Activated CD8-positive, alpha-beta T cell treated with anti-CD3 and anti-CD28 coated beads for 36 hours (primary cell): ENCODE measurements at regions not wholly inside any gene's neighbourhood (a gene's known extent, or its start where the extent isn't known, plus 50 kb on each side); places are given as distances from the start of the nearest gene placed in this dataset.
"Not testable (repeated sequence)": the region's sequence is repeated elsewhere in the genome, so short reads cannot be mapped to it uniquely, and the experiment has no call there.

ENCODE experiments used
- ATAC-seq: fragments of 200-7000 bp; cut with Tn5 transposase; one replicate; pipeline ENCODE4 v1.10.0; 2021; ENCODE audit warnings: mild to moderate bottlenecking, moderate library complexity
- CTCF ChIA-PET: fragments of 350-600 bp; sonication (Branson Sonifier 250); formaldehyde crosslinking; loops from one replicate; lab custom pipeline; 2021; ENCODE audit warnings: antibody characterized with exemption; lab: Charles Lee
- POLR2A ChIA-PET: fragments of 350-600 bp; sonication (Branson Sonifier 250); formaldehyde crosslinking; loops from one replicate; lab custom pipeline; 2021; ENCODE audit warnings: antibody characterized with exemption; lab: Charles Lee
- DNase-seq: peaks from one replicate; pipeline ENCODE4 v3.0.0-alpha.2; 2020
- H3K27ac Mint-ChIP-seq: one replicate; pipeline ENCODE4 v1.8.0; 2021; ENCODE audit warnings: mild to moderate bottlenecking, mixed read lengths
- H3K27me3 Mint-ChIP-seq: one replicate; pipeline ENCODE4 v1.8.0; 2021; ENCODE audit warnings: mixed read lengths
- H3K36me3 Mint-ChIP-seq: one replicate; pipeline ENCODE4 v1.8.0; 2021; ENCODE audit warnings: low read depth, mixed read lengths
- H3K4me1 Mint-ChIP-seq: one replicate; pipeline ENCODE4 v1.8.0; 2021; ENCODE audit warnings: low read depth, mixed read lengths
- H3K4me3 Mint-ChIP-seq: one replicate; pipeline ENCODE4 v1.8.0; 2021; ENCODE audit warnings: mild to moderate bottlenecking, moderate library complexity, mixed read lengths
- H3K9me3 Mint-ChIP-seq: one replicate; pipeline ENCODE4 v1.8.0; 2021; ENCODE audit warnings: mixed read lengths
- CTCF ChIP-seq: fragments of 200-600 bp; IDR thresholded peaks from one replicate; pipeline ENCODE4 v1.8.0; 2022; ENCODE audit warnings: antibody characterized with exemption, mild to moderate bottlenecking
- intact Hi-C: fragments of 100-400 bp; cut with micrococcal nuclease; formaldehyde crosslinking; loops from one replicate; pipeline ENCODE4 v1.10.0; 2022

DNA sequence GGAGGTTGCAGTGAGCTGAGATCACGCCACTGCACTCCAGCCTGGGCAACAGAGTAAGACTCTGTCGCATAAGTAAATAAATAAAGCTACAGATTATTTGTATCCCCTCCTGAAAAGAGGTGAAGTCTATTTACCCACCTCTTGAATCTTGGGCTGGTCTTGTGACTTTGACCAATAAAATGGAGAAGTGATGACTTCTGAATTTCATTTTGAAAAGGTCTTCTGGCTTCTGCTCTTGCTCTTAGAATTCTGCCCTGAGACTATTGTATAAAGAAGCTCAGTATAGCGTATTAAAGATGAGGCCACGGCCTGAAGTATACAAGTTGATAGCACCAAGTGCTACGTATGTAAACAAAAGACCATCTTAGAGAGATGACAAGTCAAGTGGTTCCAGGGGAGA lies 88.3 kb upstream of the AMN1 start:
- H3K9me3 Mint-ChIP-seq, result no peaks in the 10 kb centered on the region
- DNase-seq, result no peak
- peaks cover 11% of the 10 kb centered on the region for H3K4me1 Mint-ChIP-seq
- H3K27ac Mint-ChIP-seq, result no peak overlapping the region
- no peak overlapping the region for H3K4me3 Mint-ChIP-seq
- H3K36me3 Mint-ChIP-seq, result no peaks in the 10 kb centered on the region
- CTCF ChIA-PET, result interaction anchor here (1.0 kb wide), 1 partner anchor 28 kb away, joined by 3 read pairs; no protein-coding TSS in a partner anchor
- no peak for TF ChIP-seq CTCF
- POLR2A ChIA-PET, result interaction anchor here (1.0 kb wide), 1 partner anchor 145 kb away, joined by 4 read pairs; no protein-coding TSS in a partner anchor
- no peaks in the 10 kb centered on the region for H3K27me3 Mint-ChIP-seq
- no peak for ATAC-seq
- intact Hi-C loops, result no loop called here

DNA sequence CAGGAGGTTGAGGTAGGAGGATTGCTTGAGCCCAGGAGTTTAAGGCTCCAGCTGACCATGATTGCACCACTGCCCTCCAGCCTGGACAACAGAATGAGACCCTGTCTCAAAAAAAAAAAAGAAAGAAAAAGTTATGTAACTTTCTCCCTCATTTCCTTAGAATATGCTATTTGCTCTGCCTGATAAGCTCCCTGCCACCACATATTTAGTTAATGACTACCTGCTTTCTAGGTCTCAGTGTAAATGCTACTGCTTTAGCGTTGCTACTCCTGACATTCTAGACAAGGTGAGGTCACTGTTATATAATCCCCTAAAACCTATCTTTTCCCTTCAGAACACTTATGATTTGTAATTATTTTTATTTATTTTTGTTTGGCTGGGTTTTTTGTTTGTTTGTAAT lies 86.3 kb upstream of the AMN1 start:
- ChIA-PET CTCF (no interaction called here), POLR2A (no interaction called here)
- Mint-ChIP-seq H3K27ac (no peak overlapping the region), H3K9me3 (no peaks in the 10 kb centered on the region), H3K36me3 (no peaks in the 10 kb centered on the region), H3K4me3 (no peak overlapping the region), H3K4me1 (peaks cover 14% of the 10 kb centered on the region), H3K27me3 (no peaks in the 10 kb centered on the region)
- ATAC-seq, result no peak
- intact Hi-C loops, result no loop called here
- no peak for DNase-seq
- no peak for TF ChIP-seq CTCF

GRCh38 chr12:31813305-31813704 lies 84.5 kb upstream of the AMN1 start:
- ChIA-PET CTCF (interaction anchor here (1.2 kb wide), 1 partner anchor 19 kb away, joined by 4 read pairs; no protein-coding TSS in a partner anchor), POLR2A (no interaction called here)
- Mint-ChIP-seq H3K27me3 (no peaks in the 10 kb centered on the region), H3K9me3 (peaks cover under 1% of the 10 kb centered on the region), H3K4me3 (no peak overlapping the region), H3K27ac (peak overlapping the region; percentile 4), H3K36me3 (no peaks in the 10 kb centered on the region), H3K4me1 (peaks cover 16% of the 10 kb centered on the region)
- TF ChIP-seq CTCF, result no peak
- DNase-seq (no peak), ATAC-seq (no peak)
- intact Hi-C loops, result no loop called here

DNA sequence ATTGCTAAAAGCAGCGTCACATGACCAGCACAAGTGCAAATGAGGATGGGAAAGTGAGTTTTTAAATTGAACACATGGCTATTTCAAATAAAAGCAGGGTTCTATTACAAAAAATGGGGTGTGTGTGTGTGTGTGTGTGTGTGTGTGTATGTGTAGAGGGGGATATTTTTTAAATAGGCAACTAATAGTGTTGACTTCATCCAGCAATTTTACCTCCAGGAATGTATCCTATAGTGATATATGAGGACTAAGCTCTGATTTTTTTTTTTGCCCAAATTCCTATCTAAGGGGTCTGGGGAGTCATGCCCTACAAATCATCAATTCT lies 78.9 kb upstream of the AMN1 start:
- Mint-ChIP-seq H3K27me3 (no peaks in the 10 kb centered on the region), H3K36me3 (peaks cover 15% of the 10 kb centered on the region), H3K27ac (peak overlapping the region; percentile 92), H3K4me1 (peaks cover 47% of the 10 kb centered on the region), H3K4me3 (peak overlapping the region; percentile 59), H3K9me3 (peaks cover 9% of the 10 kb centered on the region)
- CTCF ChIA-PET, result no interaction called here
- no peak for DNase-seq
- intact Hi-C loops, result loop anchor here (5.0 to 10.0 kb wide), 3 partner anchors 73 to 160 kb away; no protein-coding TSS in a partner anchor
- ATAC-seq, result peak; percentile 45
- POLR2A ChIA-PET, result interaction anchor here (0.6 to 1.3 kb wide), 5 partner anchors 27 to 491 kb away, joined by 3 to 5 read pairs (median 3); no protein-coding TSS in a partner anchor
- no peak for TF ChIP-seq CTCF

- Mint-ChIP-seq H3K27ac (peak overlapping the region; percentile 92), H3K4me1 (peaks cover 47% of the 10 kb centered on the region), H3K4me3 (peak overlapping the region; percentile 59), H3K36me3 (peaks cover 15% of the 10 kb centered on the region)
- ATAC-seq, result peak; percentile 37
- peak; percentile 72 for DNase-seq
- H3K27me3 Mint-ChIP-seq, H3K9me3 Mint-ChIP-seq, CTCF ChIA-PET: not testable (repeated sequence)
- POLR2A ChIA-PET, result interaction anchor here (0.6 to 1.3 kb wide), 5 partner anchors 26 to 492 kb away, joined by 3 to 5 read pairs (median 3); no protein-coding TSS in a partner anchor
- intact Hi-C loops, result loop anchor here (5.0 to 10.0 kb wide), 3 partner anchors 72 to 160 kb away; no protein-coding TSS in a partner anchor
Observed at GRCh38 chr12:31807081-31807772, 78.4 kb upstream of the AMN1 start.

DNA sequence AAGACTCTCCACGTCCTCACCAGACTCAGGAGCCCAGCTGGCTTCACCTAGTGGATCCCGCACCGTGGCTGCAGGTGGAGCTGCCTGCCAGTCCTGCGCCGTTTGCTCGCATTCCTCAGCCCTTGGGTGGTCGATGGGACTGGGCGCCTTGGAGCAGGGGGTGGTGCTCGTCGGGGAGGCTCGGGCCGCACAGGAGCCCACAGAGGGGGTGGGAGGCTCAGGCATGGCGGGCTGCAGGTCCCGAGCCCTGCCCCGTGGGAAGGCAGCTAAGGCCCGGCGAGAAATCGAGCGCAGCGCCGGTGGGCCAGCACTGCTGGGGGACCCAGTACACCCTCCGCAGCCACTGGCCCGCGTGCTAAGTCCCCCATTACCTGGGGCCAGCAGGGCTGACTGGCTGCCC lies 76.9 kb upstream of the AMN1 start:
- peaks cover 20% of the 10 kb centered on the region for H3K36me3 Mint-ChIP-seq
- H3K4me3 Mint-ChIP-seq, ATAC-seq, H3K9me3 Mint-ChIP-seq, POLR2A ChIA-PET, CTCF ChIA-PET, H3K27me3 Mint-ChIP-seq, DNase-seq: not testable (repeated sequence)
- intact Hi-C loops, result loop anchor here (5.0 to 10.0 kb wide), 3 partner anchors 71 to 162 kb away; no protein-coding TSS in a partner anchor
- peaks cover 45% of the 10 kb centered on the region for H3K4me1 Mint-ChIP-seq
- peak overlapping the region; percentile 57 for H3K27ac Mint-ChIP-seq

DNA sequence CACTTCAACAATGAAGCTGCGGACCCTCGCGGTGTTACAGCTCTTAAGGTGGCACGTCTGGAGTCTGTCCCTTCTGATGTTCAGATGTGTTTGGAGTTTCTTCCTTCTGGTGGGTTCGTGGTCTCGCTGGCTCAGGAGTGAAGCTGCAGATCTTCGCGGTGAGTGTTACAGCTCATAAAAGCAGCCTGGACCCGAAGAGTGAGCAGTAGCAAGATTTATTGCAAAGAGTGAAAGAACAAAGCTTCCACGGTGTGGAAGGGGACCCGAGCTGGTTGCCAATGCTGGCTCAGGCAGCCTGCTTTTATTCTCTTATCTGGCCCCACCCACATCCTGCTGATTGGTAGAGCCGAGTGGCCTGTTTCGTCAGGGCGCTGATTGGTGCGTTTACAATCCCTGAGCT lies 75.9 kb upstream of the AMN1 start:
- ATAC-seq, H3K27me3 Mint-ChIP-seq, POLR2A ChIA-PET, H3K9me3 Mint-ChIP-seq, CTCF ChIA-PET: not testable (repeated sequence)
- H3K36me3 Mint-ChIP-seq, result peaks cover 20% of the 10 kb centered on the region
- DNase-seq, result peak; percentile 27
- intact Hi-C loops, result loop anchor here (5.0 to 10.0 kb wide), 3 partner anchors 70 to 163 kb away; no protein-coding TSS in a partner anchor
- peak overlapping the region; percentile 70 for H3K4me3 Mint-ChIP-seq
- H3K27ac Mint-ChIP-seq, result peak overlapping the region; percentile 91
- H3K4me1 Mint-ChIP-seq, result peaks cover 50% of the 10 kb centered on the region
